GM21717 (cell line): ENCODE measurements at regions not wholly inside any gene's neighbourhood (a gene's known extent, or its start where the extent isn't known, plus 50 kb on each side); places are given as distances from the start of the nearest gene placed in this dataset.

Source experiments
- ATAC-seq: cut with Tn5 transposase; IDR thresholded peaks from one replicate; pipeline ENCODE4 v1.9.1; 2021; ENCODE audit warnings: mild to moderate bottlenecking, moderate library complexity; ENCODE audit not compliant: unreplicated experiment

DNA sequence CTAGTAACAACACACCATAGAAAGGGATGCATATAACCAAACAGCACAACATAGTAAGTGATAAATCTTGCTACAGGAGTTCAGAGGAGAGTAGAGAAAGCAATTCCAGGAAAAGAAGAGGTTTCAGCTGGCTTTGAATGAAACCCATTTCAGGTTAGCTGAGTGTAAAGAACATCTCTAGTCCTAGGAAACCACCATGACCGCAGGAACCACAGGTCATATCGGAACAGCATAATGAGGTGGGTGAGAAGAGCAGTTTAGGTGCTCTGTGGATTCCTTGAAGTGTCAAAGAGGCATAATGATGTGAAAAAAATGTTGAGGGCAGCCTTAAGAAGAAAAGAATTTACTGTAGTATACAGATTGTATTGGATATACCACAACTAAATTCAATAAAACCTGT is 507.5 kb downstream of the MTRR start:
- ATAC-seq, result no peak

DNA sequence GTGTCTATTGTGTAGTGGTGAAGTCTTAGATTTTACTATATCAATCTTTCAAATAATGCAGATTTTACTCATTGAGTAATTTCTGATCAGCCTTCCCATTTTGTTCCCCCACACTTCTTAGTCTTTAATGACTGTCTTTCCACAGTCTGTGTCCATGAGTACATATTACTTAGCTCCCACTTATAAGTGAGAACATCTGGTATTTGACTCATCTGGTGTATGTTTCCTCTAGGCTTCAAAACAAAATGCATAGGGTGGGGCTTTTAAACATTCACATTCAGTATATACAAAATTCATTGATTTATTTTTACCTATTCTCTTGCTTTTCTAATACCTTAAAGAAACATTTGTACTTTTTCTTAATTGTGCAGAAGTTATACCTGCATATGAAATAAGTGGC is 513.0 kb downstream of the MTRR start:
- no peak for ATAC-seq

DNA sequence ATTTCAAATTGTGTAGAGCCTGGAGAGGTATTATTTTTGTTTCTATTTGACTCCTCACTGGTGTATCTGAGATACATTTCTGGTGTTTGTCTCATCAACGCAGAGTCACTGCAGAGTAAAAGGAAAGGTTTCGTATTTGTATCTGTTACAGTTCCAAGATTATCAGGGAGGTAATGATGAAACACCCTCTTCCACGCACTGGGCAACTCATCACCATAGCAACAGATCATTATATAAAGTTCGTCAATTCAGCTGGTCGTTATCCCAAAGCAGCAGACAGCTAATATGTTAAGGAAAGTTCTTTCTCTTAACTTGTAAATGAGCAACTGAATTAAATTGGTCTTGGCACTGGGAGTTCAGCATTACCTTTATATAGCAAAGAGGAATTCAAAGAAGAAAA is 513.5 kb downstream of the MTRR start:
- no peak for ATAC-seq

DNA sequence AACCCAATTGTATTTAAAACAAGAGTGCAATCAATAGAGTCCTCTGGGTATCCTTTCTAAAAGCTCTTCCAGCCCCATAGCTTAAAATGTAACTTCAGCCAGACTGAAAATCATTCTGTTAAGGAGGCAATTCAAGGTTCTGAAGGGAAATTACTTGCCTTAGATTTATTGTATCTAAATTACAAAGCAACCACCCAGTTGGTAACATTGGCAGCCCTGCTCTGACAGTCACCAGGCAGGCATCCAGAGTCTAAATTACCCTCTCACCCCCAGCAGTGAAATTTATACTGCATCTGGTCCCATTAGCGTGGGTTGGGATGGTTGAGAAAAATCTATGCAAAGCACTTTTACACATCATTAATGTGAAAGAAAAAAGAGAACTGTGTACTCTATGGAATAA is 514.7 kb downstream of the MTRR start:
- no peak for ATAC-seq

- no peak for ATAC-seq
Observed at GRCh38 chr5:8386719-8387288, 517.9 kb downstream of the MTRR start.

- no peak for ATAC-seq
Observed at GRCh38 chr5:8391911-8392310, 523.0 kb downstream of the MTRR start.

GRCh38 chr5:8393240-8393639 is 524.3 kb downstream of the MTRR start:
- no peak for ATAC-seq

GRCh38 chr5:8394965-8395364 is 526.0 kb downstream of the MTRR start:
- no peak for ATAC-seq

- ATAC-seq, result no peak
Observed at GRCh38 chr5:8396246-8396645, 527.3 kb downstream of the MTRR start.

- no peak for ATAC-seq
Observed at GRCh38 chr5:8396756-8397155, 527.8 kb downstream of the MTRR start.

- no peak for ATAC-seq
Observed at GRCh38 chr5:8399471-8399870, 530.5 kb downstream of the MTRR start.

GRCh38 chr5:8408258-8408657 is 539.3 kb downstream of the MTRR start:
- ATAC-seq, result no peak

- ATAC-seq, result no peak
Observed at GRCh38 chr5:8410618-8411017, 541.7 kb downstream of the MTRR start.

GRCh38 chr5:8413975-8414374 is 545.0 kb downstream of the MTRR start:
- no peak for ATAC-seq

- no peak for ATAC-seq
Observed at GRCh38 chr5:8417316-8418048, 548.5 kb downstream of the MTRR start.

DNA sequence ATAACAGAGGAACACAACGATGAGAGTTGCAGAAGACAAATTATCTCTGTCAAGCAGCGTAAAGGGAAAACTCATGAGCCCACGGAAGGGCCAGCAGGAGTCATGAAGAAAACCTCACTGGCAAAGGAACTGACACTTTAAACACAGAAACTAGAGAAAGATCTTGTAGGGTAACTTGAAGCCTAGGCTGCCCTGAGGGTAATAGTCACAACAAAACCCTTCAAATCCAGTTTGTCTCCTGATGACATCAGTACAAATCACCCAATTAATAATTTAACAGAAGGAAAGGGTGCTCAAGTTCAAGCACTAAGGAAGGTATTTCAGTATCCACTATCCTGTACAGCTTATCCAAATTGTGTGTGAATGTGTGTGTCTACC is 549.1 kb downstream of the MTRR start:
- ATAC-seq, result no peak

DNA sequence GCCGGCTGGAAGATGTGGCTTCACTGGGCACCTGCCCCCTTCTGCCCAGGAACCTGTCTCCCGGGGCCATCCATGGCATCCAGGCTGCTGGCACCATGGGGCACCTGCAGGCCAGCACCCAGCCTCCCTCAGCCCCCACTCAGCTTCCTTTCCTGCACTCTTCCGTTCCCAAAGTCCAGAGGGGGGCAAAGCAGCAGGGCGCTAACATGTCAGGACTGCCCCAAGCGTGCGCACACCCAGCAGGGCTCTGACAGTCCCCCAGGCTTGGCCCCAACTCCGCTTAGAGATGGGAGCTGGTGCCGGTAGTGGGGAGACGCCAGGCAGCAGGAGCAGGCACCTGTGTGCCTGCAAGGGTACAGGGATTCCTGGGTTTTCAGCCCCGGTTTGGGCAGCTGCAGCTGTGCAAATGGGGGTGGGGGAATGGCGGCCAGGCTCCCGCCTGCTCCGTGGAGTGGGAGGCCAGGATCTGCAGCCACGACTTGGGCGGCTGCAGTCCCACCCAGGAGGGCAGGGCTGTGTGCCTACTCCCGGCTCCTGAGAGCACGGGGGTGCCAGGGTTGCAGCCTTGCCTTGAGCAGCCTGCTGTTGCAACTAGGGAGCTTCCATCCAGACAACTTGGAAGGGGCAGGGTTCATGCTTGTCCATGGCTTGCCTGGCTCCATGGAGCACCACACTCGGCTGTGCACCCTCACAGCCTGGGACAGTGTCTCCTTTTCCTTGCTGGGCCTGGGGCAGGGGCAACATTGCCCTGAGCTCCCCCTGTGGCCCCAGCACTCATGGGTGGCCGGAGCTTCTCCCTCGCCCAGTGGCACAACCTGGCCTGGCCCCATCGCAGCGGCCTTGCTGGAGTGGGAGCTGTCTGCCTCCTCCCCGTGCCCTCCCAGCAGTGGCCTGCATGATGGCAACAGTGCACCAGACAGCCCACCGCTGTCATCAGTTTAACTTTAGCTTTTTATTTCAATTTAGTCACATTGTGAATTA is 561.1 kb downstream of the MTRR start:
- ATAC-seq, result no peak

- no peak for ATAC-seq
Observed at GRCh38 chr5:8434501-8434900, 565.6 kb downstream of the MTRR start.

DNA sequence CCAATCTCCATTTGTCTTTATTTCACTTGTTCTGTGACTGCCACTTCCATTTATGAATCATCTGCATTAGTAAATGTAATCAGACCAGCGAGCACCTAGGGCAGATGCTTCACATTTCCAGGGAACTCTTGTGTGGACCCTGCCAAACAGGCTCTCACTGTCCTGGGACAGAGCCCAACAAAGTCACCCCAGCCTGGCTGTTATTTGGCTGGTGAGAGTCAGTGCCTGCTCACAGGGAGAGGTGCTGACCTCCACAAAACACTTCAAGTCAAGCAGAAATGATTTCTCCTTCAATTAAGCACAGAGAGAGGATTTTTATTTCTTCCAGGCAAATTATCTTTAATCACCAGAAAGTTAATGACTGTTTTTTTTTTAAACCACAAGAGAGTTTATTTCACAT is 568.0 kb downstream of the MTRR start:
- ATAC-seq, result no peak

GRCh38 chr5:8445139-8445538 is 576.2 kb downstream of the MTRR start:
- ATAC-seq, result no peak

DNA sequence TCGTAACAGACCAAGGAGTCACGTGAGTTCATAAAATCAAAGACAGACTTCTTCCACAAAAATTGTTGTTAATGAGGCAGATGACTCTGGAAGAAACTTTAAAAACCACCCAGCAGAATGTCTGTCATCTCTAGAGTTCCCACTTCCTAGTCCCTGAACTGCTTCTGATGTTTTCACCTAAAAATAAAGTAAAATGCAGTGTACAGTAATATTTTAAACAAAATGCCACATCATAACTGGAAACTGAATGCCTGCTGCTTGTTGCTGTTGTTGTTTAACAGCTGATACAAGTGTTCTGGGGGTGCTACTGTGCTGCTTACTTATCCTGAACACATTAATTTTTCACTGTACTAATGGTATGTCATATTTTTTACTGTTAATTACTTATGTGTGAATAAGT is 577.2 kb downstream of the MTRR start:
- no peak for ATAC-seq

GRCh38 chr5:8456846-8457186 is 587.9 kb downstream of the MTRR start:
- ATAC-seq, result no peak
